ENCODE measurements at regions not wholly inside any gene's neighbourhood (a gene's known extent, or its start where the extent isn't known, plus 50 kb on each side); places are given as distances from the start of the nearest gene placed in this dataset.
"Not testable (repeated sequence)": the region's sequence is repeated elsewhere in the genome, so short reads cannot be mapped to it uniquely, and the experiment has no call there.

- no peak for DNase-seq
Measured at GRCh38 chr12:114829833-114830232, 145.9 kb upstream of the TBX3 start.

- not testable (repeated sequence) for DNase-seq
Measured at GRCh38 chr12:114829244-114829643, 145.3 kb upstream of the TBX3 start.

GRCh38 chr12:114827461-114827860 is 143.5 kb upstream of the TBX3 start:
- no peak for DNase-seq

- DNase-seq: no peak
Measured at GRCh38 chr12:114826244-114826643, 142.3 kb upstream of the TBX3 start.

GRCh38 chr12:114823724-114824123 is 139.7 kb upstream of the TBX3 start:
- DNase-seq: no peak

GRCh38 chr12:114821570-114821969 is 137.6 kb upstream of the TBX3 start:
- no peak for DNase-seq

GRCh38 chr12:114820796-114821195 is 136.8 kb upstream of the TBX3 start:
- DNase-seq: no peak

GRCh38 chr12:114817571-114818425 is 133.8 kb upstream of the TBX3 start:
- no peak for DNase-seq

- DNase-seq: no peak
Measured at GRCh38 chr12:114815026-114815795, 131.2 kb upstream of the TBX3 start.

GRCh38 chr12:114812858-114813761 is 129.1 kb upstream of the TBX3 start:
- no peak for DNase-seq

- no peak for DNase-seq
Measured at GRCh38 chr12:114812384-114812783, 128.4 kb upstream of the TBX3 start.

- no peak for DNase-seq
Measured at GRCh38 chr12:114809097-114809496, 125.1 kb upstream of the TBX3 start.

GRCh38 chr12:114801381-114801780 is 117.4 kb upstream of the TBX3 start:
- DNase-seq: not testable (repeated sequence)

GRCh38 chr12:114800566-114800965 is 116.6 kb upstream of the TBX3 start:
- DNase-seq: not testable (repeated sequence)

- no peak for DNase-seq
Measured at GRCh38 chr12:114799574-114800487, 115.9 kb upstream of the TBX3 start.

- no peak for DNase-seq
Measured at GRCh38 chr12:114794049-114794558, 110.1 kb upstream of the TBX3 start.

- DNase-seq: no peak
Measured at GRCh38 chr12:114790276-114790675, 106.3 kb upstream of the TBX3 start.

- no peak for DNase-seq
Measured at GRCh38 chr12:114789821-114790220, 105.8 kb upstream of the TBX3 start.

GRCh38 chr12:114789276-114789675 is 105.3 kb upstream of the TBX3 start:
- DNase-seq: no peak

- no peak for DNase-seq
Measured at GRCh38 chr12:114784526-114784925, 100.6 kb upstream of the TBX3 start.

- no peak for DNase-seq
Measured at GRCh38 chr12:114783089-114783618, 99.2 kb upstream of the TBX3 start.
